ENCODE measurements at regions not wholly inside any gene's neighbourhood (a gene's known extent, or its start where the extent isn't known, plus 50 kb on each side); places are given as distances from the start of the nearest gene placed in this dataset.
"Not testable (repeated sequence)": the region's sequence is repeated elsewhere in the genome, so short reads cannot be mapped to it uniquely, and the experiment has no call there.

DNA sequence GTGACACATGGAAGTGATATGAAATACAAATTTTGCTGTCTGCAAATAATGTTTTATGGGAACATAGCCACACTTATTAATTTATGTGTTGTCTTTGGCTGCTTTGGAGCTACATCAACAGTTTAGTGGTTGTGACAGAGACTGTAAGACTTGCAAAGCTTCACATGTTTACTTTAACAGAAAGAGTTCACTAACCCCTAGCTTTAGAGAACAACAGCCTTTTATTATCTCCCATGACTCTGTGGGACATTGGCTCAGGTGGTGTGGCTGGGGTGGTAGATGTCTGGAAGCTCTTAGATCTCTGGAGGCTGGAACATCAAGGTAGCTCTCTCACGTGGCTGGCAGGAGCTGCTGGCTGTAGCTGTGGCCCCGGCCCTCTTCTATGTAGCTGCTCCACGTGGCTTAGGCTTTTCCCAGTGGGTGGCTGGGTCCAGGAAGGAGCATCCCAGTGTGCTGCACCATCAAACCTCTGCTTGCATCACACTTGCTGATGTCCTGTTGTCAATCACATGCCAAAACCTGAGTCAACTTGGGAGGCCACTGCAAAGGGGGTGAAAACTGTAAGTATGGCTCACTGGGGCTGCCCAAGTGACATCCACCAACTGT lies 51.8 kb upstream of the MTLN start:
- not testable (repeated sequence) for H3K4me3 ChIP-seq, DNase-seq, H3K27me3 ChIP-seq

DNA sequence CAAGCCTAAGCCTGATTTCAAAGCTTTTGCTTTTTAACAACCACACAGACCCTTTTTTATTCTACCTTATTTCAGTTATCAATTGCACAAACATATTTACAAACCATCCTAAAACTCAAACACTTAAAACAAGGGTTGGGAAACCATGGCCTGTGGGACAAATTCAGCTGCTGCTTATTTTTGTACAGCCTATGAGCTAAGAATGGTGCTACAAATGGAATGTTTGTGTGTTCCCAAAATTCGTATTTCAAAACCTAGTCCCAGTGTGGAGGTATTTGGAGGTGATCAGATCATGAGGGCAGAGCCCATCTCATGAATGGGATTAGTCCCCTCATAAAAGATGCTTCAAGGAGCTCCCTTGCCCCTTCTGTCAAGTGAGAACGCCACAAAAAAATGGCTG lies 51.1 kb upstream of the MTLN start:
- not testable (repeated sequence) for H3K4me3 ChIP-seq, H3K27me3 ChIP-seq, H3K9me3 ChIP-seq

More for the DNA sequence above, 51.8 kb upstream of the MTLN start:
- H3K9me3 ChIP-seq, H3K36me3 ChIP-seq: not testable (repeated sequence)

More for the DNA sequence above, 51.1 kb upstream of the MTLN start:
- DNase-seq, H3K36me3 ChIP-seq: not testable (repeated sequence)
